Endodermal cell (in vitro differentiated cells): ENCODE measurements at regions not wholly inside any gene's neighbourhood (a gene's known extent, or its start where the extent isn't known, plus 50 kb on each side); places are given as distances from the start of the nearest gene placed in this dataset.

ENCODE experiments used
- DNase-seq: peaks from one replicate; pipeline ENCODE4 v3.0.0-alpha.2; 2017
- H3K27ac ChIP-seq: 2 replicates; pipeline ENCODE4 v1.5.1; 2013; ENCODE audit warnings: mild to moderate bottlenecking, low read depth, low read length, moderate library complexity
- H3K27me3 ChIP-seq: 2 replicates; pipeline ENCODE4 v1.6.1; 2013; ENCODE audit warnings: mild to moderate bottlenecking, low read length, moderate library complexity; ENCODE audit not compliant: insufficient read depth, control insufficient read depth, poor library complexity, severe bottlenecking
- H3K36me3 ChIP-seq: 2 replicates; pipeline ENCODE4 v1.7.0; 2013; ENCODE audit warnings: mild to moderate bottlenecking, low read length, moderate library complexity; ENCODE audit not compliant: control insufficient read depth, insufficient read depth
- H3K4me1 ChIP-seq: one replicate; pipeline ENCODE4 v1.7.0; 2013; ENCODE audit warnings: low read length; ENCODE audit not compliant: control insufficient read depth, insufficient read depth
- H3K4me3 ChIP-seq: 2 replicates; pipeline ENCODE4 v1.5.1; 2013; ENCODE audit warnings: mild to moderate bottlenecking, low read length, moderate library complexity
- H3K9ac ChIP-seq: 2 replicates; pipeline ENCODE4 v1.6.1; 2013; ENCODE audit warnings: mild to moderate bottlenecking, low read length, moderate library complexity; ENCODE audit not compliant: poor library complexity, severe bottlenecking; ENCODE audit errors: extremely low read depth
- H3K9me3 ChIP-seq: 2 replicates; pipeline ENCODE4 v1.6.1; 2013; ENCODE audit warnings: mild to moderate bottlenecking, low read length, moderate library complexity; ENCODE audit not compliant: control insufficient read depth
- H3K27ac Mint-ChIP-seq: 2 replicates; pipeline ENCODE4 v1.8.0; 2020; ENCODE audit warnings: mixed read lengths
- H3K27me3 Mint-ChIP-seq: 2 replicates; pipeline ENCODE4 v1.8.0; 2021; ENCODE audit warnings: mild to moderate bottlenecking, mixed read lengths; ENCODE audit not compliant: insufficient read depth
- H3K36me3 Mint-ChIP-seq: 2 replicates; pipeline ENCODE4 v1.8.0; 2020; ENCODE audit warnings: low read depth, mixed read lengths
- H3K4me1 Mint-ChIP-seq: 2 replicates; pipeline ENCODE4 v1.8.0; 2020; ENCODE audit warnings: mixed read lengths
- H3K4me3 Mint-ChIP-seq: 2 replicates; pipeline ENCODE4 v1.8.0; 2020; ENCODE audit warnings: mild to moderate bottlenecking, moderate library complexity, mixed read lengths
- H3K9me3 Mint-ChIP-seq: 2 replicates; pipeline ENCODE4 v1.8.0; 2020; ENCODE audit warnings: mild to moderate bottlenecking, mixed read lengths
- CTCF ChIP-seq: fragments of 200-600 bp; sonication (generic); conservative IDR thresholded peaks from 2 replicates; pipeline ENCODE4 v1.5.0; 2021; ENCODE audit warnings: antibody characterized with exemption, mild to moderate bottlenecking
- WGBS, 2 experiments: methylation state at CpG; one replicate each; pipeline versions ENCODE4 v1.1.5 to v1.1.7; 2013; ENCODE audit warnings: missing lambda C conversion rate in 2 of 2, mixed read lengths in 1 of 2; ENCODE audit not compliant: insufficient coverage in 1 of 2, insufficient read length in 1 of 2; 5-methylcytosine and 5-hydroxymethylcytosine counted together

- TF ChIP-seq CTCF: no peak
- no peaks in the 10 kb centered on the region for H3K9me3 Mint-ChIP-seq
- no peak overlapping the region for H3K4me3 Mint-ChIP-seq
Measured at GRCh38 chr3:124491098-124491497, 239.2 kb upstream of the UMPS start.

GRCh38 chr3:124491875-124492274 lies 238.4 kb upstream of the UMPS start:
- peaks cover 4% of the 10 kb centered on the region for H3K36me3 Mint-ChIP-seq
- no peak overlapping the region for H3K4me3 ChIP-seq

More at GRCh38 chr3:124491098-124491497, 239.2 kb upstream of the UMPS start:
- H3K4me1 ChIP-seq: peaks cover 4% of the 10 kb centered on the region
- Mint-ChIP-seq H3K27me3 (peaks cover 3% of the 10 kb centered on the region), H3K27ac (no peak overlapping the region), H3K36me3 (peaks cover 4% of the 10 kb centered on the region), H3K4me1 (peaks cover 23% of the 10 kb centered on the region)
- no peaks in the 10 kb centered on the region for H3K36me3 ChIP-seq
- WGBS, 2 experiments: 92 to 100% methylated on average over 1 to 8 of the region's 8 CpGs
- H3K9ac ChIP-seq: no peak overlapping the region
- no peaks in the 10 kb centered on the region for H3K9me3 ChIP-seq
- no peak overlapping the region for H3K4me3 ChIP-seq
- no peaks in the 10 kb centered on the region for H3K27me3 ChIP-seq
- no peak overlapping the region for H3K27ac ChIP-seq
- no peak for DNase-seq

GRCh38 chr3:124492824-124493223 lies 237.4 kb upstream of the UMPS start:
- Mint-ChIP-seq H3K4me3 (no peak overlapping the region), H3K27me3 (peaks cover 3% of the 10 kb centered on the region), H3K27ac (no peak overlapping the region), H3K4me1 (peaks cover 26% of the 10 kb centered on the region), H3K9me3 (no peaks in the 10 kb centered on the region), H3K36me3 (peaks cover 4% of the 10 kb centered on the region)
- peaks cover 4% of the 10 kb centered on the region for H3K4me1 ChIP-seq
- H3K9ac ChIP-seq: no peak overlapping the region
- no peaks in the 10 kb centered on the region for H3K27me3 ChIP-seq
- no peak overlapping the region for H3K27ac ChIP-seq
- peak; percentile 92 for DNase-seq
- no peak overlapping the region for H3K4me3 ChIP-seq
- H3K9me3 ChIP-seq: no peaks in the 10 kb centered on the region
- 80 to 83% methylated on average over 4 of the region's 4 CpGs for WGBS, 2 experiments
- no peaks in the 10 kb centered on the region for H3K36me3 ChIP-seq
- peak; percentile 74 for TF ChIP-seq CTCF

More at GRCh38 chr3:124491875-124492274, 238.4 kb upstream of the UMPS start:
- Histone ChIP-seq H3K27ac (no peak overlapping the region), H3K9me3 (no peaks in the 10 kb centered on the region), H3K36me3 (no peaks in the 10 kb centered on the region), H3K27me3 (no peaks in the 10 kb centered on the region), H3K9ac (no peak overlapping the region), H3K4me1 (peaks cover 4% of the 10 kb centered on the region)
- no peak for DNase-seq
- 94 to 95% methylated on average over 3 of the region's 3 CpGs for WGBS, 2 experiments
- Mint-ChIP-seq H3K27ac (no peak overlapping the region), H3K4me1 (peaks cover 23% of the 10 kb centered on the region), H3K9me3 (no peaks in the 10 kb centered on the region), H3K4me3 (no peak overlapping the region), H3K27me3 (peaks cover 3% of the 10 kb centered on the region)
- no peak for TF ChIP-seq CTCF
